ENCODE measurements at regions not wholly inside any gene's neighbourhood (a gene's known extent, or its start where the extent isn't known, plus 50 kb on each side); places are given as distances from the start of the nearest gene placed in this dataset.

DNA sequence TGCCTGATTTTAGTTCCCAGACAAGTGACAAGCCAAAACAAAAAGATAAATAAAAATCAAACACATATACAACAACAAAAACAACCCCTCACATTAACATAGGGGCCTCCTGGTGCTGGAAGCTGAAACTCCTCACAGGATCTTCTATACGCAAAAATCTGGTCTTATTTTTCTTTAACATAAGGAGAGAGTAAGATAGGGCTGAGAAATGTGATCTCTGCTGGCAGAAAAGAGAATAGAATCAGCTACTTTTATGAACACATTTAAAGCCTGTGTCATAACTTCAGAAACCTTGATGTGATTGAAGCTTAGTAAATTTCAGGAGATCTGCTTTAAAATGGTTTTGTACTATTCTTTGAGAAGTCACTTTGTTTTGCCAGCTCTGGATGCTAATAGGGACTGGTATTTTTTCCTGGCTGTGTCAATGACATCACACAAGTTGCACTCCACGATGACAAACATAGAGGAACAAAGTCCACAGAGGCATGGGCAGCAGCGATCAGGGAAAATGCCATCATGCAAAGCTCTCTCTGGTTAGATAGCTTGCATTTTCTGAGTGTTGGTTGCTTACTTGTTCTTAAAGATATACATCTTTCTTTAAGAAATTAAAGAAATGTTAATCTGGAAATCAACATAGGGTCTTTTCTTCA is 176.6 kb upstream of the SP4 start:
- FAIRE-seq (no peak), DNase-seq (ENCODE audit: insufficient read length, low spot score) (no peak)
- TF ChIP-seq, protein P1, sequence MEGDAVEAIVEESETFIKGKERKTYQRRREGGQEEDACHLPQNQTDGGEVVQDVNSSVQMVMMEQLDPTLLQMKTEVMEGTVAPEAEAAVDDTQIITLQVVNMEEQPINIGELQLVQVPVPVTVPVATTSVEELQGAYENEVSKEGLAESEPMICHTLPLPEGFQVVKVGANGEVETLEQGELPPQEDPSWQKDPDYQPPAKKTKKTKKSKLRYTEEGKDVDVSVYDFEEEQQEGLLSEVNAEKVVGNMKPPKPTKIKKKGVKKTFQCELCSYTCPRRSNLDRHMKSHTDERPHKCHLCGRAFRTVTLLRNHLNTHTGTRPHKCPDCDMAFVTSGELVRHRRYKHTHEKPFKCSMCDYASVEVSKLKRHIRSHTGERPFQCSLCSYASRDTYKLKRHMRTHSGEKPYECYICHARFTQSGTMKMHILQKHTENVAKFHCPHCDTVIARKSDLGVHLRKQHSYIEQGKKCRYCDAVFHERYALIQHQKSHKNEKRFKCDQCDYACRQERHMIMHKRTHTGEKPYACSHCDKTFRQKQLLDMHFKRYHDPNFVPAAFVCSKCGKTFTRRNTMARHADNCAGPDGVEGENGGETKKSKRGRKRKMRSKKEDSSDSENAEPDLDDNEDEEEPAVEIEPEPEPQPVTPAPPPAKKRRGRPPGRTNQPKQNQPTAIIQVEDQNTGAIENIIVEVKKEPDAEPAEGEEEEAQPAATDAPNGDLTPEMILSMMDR (IDR thresholded peaks at IDR 0.05; ENCODE audit: insufficient read depth, missing control alignments): no peak

DNA sequence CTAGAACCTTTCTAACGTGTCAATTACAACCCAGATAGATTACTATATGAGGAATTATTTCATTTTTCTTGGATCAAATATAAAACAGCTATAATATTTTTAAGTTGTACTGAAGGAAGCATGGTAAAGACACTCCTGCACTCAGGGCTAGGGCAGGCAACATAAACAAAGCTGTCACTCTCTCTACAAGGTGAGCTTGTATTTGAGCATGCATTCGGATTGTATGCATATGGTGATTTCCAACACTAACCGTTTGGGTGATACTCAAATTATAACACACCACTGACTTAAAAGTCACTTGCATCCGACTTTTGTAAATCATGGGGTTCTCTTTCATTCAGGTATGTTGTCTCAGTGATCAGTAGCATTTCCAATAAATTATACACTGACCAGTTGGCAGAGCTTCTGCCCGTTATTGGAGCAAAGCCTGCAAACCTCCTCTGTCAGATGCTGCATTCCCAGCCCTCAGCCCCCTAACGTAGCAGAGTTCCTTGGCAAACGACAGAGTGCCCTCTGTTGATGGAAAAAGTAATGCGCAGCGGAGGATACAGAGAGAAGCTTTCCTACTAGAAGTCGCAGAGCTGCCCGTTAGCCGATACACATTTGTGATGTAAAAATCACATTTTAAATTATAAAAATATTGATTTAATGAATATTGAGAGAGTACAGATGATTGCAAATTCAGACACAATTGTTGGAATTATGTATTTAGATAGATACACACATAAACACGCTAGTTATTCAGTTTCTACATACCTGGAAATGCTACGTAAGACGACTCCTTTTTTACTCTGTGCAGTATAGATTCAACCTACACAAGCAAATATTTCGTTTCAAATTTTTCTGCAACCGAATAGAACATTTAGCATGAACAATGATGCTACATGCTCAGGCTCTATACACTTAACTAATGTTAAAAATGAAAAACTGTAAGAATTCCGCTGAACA is 173.9 kb upstream of the SP4 start:
- TF ChIP-seq, protein P1 (IDR thresholded peaks at IDR 0.05; ENCODE audit: insufficient read depth, missing control alignments): peak; percentile 76
- DNase-seq (ENCODE audit: insufficient read length, low spot score) (peak; percentile 15), FAIRE-seq (no peak)

DNA sequence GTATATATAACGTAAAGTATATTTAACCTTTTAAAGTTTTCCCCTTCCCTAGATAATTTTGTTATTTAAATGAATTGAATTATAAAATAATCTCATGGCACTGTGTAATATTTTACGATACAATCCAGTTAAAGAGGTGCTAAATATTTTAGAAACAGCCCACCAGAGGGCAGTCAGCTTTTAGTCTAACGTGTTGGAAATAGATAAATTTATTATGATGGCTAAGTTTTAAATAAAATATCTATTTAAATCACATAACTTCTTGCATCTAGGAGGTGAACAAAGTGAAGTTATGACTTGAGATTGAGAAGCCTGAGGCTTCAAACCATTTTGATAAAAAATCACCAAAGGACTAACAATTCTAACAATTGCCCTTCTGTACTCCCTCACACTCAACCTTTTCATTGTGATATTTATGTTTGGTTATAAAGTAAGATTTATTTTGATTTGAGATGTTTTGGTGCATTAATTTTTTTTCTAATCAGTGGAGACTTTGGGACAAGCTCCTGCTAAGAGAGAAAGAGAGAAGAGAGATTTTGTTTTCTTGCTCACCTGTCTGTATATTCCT is 171.5 kb upstream of the SP4 start:
- no peak for FAIRE-seq

DNA sequence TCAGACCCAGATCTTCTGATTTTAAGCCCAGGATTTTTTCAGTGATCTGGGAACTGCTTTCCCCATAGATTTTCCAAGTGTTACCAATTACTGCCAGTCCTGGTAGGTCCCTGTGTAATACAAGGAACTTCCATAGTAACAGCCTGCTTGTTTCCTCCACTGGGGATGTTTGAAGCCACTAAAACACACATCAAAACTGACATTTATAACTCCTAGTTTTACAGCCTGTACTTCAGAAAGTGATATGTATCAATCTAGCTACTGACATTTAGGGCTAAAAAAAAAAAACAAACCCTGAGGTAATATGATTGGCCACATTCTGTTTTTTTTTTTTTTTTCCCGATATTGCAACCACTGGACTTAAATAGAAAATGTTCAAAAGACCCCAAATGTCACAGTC is 166.9 kb upstream of the SP4 start:
- TF ChIP-seq, protein P1 (IDR thresholded peaks at IDR 0.05; ENCODE audit: insufficient read depth, missing control alignments): no peak
- DNase-seq (ENCODE audit: insufficient read length, low spot score): no peak
- FAIRE-seq: no peak

More for the DNA sequence above, 171.5 kb upstream of the SP4 start:
- DNase-seq (ENCODE audit: insufficient read length, low spot score): no peak
- TF ChIP-seq, protein P1 (IDR thresholded peaks at IDR 0.05; ENCODE audit: insufficient read depth, missing control alignments): peak; percentile 52

DNA sequence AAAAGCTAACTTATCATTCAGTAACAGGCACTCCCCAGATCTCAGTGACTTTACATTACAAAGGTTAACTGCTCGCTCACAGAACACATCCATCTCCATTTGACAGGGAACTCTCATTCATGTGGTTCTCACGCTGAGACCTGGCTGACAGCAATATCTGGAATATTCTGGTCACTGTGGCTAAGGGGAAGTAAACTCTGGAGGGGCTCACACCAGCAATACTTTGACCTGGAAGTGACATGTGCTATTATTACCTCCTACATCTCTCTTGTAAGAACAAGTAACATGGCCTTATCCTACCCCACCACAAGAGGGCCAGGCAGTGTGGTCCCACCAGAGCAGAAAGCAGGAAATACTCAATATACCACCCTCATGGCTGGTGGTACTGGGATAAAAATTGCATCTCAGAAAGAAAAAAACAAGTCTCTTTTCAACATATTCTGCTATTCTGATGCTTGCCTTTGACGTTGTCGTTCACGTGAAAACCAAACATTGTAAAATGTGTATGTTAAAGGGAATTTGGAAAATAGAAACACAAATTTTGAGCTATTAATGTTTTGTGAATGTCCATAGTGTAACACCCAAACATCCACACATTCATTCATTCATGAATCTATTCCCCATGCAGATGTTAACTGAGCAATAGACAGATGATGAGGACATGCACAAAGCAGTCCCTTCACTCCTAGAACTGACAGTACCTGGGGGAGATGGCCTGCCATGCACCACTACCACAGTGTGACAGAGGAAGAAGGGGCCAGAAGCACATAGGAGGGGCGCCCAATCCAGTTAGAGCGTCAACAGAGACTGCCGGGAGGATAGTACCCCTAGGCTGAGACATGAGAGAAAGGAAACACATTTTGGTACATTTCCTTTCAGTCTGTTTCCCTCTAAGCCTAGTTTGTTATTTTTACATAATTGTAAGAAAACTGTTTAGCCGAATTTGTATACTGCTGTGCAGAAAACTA is 166.0 kb upstream of the SP4 start:
- TF ChIP-seq, protein P1 (IDR thresholded peaks at IDR 0.05; ENCODE audit: insufficient read depth, missing control alignments): peak; percentile 44
- DNase-seq (ENCODE audit: insufficient read length, low spot score) (no peak), FAIRE-seq (no peak)

DNA sequence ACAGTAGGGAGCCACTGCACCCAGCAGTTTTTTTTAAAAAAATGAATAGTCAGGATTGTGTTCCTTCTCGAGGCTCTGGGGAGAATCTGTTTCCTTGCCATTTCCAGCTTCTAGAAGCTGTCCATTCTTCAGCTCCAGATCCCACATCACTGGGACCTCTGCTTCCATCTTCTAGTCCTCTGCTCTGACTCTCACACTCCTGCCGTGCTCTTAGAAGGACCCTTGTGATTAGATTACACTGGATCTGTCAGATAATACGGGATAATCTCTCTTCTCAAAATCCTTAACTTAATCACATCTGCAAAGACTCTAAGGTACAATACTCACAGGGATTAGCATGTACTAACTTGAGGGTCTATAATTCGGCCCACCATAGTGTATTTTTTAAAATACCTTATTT is 158.9 kb upstream of the SP4 start:
- DNase-seq (ENCODE audit: insufficient read length, low spot score): no peak
- TF ChIP-seq, protein P1 (IDR thresholded peaks at IDR 0.05; ENCODE audit: insufficient read depth, missing control alignments): no peak
- FAIRE-seq: no peak
